DMS53 (cell line): ENCODE measurements at regions not wholly inside any gene's neighbourhood (a gene's known extent, or its start where the extent isn't known, plus 50 kb on each side); places are given as distances from the start of the nearest gene placed in this dataset.
"Not testable (repeated sequence)": the region's sequence is repeated elsewhere in the genome, so short reads cannot be mapped to it uniquely, and the experiment has no call there.

Experiments used
- DNase-seq: peaks from one replicate; lab custom pipeline; 2025; lab: John Stamatoyannopoulos, UW

DNA sequence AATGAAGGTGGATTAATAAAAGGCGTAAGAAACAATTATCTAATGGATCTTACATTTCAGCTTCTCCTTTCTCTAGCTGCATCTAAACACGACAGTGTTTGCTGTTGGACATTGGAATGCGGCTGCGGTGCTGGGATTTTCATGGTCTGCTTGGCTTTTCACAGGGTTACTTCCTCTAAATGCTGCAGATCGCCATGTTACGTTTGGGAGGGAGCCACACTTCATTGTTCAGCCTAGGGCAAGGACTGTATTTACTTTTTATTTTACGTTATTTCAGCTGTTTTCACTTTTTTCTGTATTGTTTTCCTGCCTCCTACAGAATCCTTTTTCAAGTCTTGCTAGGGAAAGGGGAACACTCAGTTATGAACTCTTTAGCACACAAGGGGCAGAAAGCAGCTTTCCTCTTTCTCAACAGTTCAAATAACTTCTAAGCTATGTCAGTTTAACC, 97.9 kb upstream of the MTHFD1L start:
- no peak for DNase-seq

DNA sequence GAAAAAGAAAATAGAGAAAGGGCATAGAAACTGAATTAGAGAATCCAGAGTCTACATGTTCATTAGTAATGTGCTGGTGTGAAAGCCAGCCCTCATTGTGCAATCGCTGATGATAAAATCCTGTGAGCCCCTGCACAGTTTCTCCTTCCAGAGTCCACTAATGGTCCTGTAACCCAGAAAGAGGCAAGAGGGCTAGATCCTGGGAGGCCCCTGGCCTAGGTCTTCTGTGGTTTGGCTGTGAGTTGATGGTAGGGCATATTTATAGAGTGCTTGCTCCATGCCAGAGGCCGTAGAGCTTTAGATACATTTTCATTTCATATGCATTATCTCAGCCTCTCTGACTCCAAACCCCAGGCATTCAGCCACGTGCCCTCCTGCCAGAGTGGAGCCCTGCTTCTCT, 94.9 kb upstream of the MTHFD1L start:
- no peak for DNase-seq

DNA sequence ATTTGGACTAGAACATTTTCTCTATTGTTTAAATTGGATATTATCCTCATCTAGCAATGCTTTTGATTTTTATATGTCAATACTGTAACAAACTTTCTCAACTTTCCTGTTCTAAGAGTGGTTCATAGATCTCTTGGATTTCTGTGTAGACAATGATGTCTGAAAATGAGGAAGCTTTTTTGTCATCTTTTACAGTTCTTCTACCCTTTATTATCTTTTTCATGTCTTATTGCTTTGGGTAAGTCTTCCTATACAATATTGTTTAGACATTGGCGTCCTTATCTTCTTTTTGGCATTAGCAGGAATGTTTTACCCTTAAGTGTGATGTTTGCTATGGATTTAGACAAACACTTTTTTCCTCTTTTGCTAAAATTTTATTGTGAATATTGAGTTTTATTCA, 91.5 kb upstream of the MTHFD1L start:
- DNase-seq: no peak

DNA sequence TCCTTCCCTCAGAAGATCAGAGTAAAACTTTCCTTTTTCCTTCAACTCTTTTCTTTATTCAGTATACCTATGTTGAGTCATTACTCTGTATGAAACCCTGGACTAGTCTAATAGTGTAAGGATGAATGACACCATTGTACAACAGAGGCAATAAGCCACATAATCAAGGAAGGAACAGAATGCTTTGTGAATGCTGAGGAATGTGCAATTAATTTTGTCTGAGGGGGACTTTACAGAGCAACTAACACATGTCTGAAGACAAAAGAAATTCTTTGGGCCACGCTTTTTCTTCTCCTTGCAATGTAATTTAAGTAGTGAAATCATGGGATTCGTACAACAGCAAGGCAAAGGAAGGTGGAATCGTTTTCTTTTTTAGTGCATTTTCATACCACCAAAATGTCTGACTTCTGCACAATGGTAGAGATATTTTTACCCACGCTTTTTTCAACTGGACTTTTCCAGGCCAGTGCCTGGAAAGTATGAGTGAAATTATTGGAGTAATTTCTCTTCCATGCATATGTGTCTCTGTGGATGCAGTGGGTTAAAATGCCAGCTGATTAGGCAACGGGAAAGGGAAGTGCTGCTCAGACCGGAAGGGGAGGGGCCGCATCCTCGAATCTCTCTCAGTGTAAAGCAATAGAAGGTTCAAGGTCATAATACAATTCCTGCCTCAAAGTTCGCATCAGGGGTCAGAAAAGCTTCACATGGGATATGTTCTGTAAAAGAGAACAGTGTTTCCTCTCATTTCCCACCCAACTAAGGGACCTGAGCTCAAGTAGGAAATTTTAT, 89.9 kb upstream of the MTHFD1L start:
- no peak for DNase-seq

DNA sequence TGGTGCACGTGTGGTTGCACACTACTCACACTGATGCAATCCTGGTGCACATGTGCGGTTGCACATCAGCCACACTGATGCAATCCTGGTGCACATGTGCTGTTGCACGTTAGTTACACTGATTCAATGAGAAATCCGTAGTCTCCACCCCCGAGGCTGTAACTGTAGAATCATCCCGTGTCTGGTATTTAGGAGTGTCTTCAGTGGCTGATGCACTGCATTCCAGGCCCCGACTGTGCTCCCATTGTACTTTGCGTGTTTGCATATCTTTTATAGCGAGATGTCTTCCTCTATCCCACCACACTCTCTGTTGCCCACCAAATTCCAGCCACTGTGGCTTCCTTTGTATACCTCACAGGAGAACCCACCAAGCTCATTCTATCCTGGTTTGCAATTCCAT, 87.8 kb upstream of the MTHFD1L start:
- no peak for DNase-seq

DNA sequence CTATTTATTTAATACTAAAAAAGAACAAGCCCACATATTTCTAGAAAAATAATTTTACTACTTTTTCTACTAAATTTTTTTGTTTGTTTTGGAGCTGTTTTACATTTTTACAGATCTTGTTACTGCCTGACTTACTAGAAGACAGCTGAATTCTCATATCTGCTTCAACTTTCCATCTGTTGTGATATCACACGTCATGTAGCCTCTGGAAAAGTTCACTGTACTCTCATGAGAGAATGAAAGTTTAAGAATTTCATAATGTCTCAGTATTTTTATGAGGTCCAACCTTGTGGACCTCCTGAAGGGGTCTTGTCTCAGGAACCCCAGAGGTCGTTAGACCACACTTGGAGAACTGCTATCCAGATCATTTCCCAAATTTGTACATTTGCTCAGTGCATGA, 81.7 kb upstream of the MTHFD1L start:
- no peak for DNase-seq

DNA sequence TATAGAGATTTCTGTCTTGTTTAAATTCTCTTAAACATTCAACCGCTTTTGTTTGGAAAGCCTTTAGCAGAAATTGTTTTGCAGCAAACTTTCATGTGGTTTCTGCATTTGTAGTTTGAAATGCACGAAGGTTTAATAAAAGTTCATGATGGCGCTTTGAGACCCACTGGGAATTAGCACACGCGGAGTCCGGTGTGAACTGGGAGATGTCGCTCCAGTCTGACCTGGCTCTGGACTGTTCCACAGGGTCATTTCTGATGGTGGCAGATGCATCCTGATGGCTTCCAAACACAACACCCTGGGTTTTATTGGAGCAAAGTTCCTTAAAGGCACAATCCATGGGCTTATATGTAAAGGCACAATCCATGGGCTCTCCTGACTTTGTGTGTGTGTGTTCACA, 78.1 kb upstream of the MTHFD1L start:
- no peak for DNase-seq

DNA sequence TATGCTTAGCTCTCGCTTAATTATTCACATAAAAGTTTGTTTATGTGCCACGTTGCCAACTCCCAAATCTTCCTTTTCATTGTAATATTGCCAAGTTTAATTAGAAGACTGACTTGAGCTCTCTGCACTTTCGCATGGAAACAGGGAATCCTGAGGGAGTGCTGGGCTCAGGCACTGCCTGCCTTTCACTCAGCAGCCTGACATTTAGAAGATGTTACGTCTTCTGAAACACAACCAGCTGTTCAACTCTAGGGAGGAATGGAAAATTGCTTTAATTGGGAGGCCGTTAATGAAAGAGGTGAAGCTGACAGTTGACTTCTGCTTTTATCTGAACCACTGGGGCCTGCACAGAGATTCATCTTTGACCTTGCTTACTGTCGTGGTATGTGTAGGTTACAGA, 77.4 kb upstream of the MTHFD1L start:
- DNase-seq: no peak

DNA sequence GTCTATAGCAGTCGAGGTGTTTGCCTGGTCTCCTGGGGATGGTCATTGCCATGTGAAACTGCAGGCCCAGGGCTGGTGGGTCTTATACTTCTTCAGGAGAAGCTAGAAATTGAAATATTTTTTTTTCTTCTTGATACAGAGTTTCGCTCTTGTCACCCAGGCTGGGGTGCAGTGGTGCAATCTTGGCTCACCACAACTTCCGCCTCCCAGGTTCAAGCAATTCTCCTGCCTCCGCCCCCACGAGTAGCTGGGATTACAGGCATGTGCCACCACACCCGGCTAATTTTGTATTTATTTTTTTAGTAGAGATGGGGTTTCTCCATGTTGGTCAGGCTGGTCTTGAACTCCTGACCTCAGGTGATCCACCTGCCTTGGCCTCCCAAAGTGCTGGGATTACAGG, 75.6 kb upstream of the MTHFD1L start:
- DNase-seq: not testable (repeated sequence)

DNA sequence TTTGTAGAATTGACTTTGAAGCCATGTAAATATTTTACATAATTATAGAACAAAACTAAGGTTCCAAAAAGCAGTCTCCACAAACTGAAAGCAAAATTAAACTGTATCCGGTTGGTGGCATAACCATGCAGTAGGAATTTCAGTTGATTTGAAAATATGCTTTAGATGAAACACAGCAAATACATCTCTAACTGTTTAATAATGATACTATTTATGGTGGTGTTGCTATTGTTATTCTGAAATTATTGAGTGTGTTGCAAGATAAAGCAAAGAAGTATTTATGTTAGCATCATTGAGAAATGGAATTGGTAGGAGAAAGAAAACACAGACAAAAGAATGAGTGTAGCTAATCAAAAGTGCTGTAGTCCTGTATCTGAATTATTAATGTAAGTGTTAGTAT, 73.8 kb upstream of the MTHFD1L start:
- no peak for DNase-seq

DNA sequence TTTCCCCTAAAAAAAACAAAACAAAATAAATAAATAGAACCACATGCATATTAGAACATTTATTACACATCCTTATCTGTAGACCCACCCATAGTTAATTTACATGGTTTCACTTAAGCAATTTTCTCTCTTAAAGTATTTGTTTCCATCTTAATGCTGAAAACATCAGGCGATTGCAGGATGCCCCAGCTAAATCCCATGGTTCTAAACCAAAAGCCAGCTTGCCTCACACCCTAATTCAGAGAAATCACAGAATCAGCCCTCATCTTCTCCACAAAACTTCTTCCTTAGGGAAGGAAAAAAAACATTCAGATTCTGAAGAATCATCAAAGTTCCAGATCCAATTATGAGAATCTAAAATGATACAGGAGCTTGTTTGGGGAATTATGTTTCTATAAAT, 67.6 kb upstream of the MTHFD1L start:
- DNase-seq: no peak

DNA sequence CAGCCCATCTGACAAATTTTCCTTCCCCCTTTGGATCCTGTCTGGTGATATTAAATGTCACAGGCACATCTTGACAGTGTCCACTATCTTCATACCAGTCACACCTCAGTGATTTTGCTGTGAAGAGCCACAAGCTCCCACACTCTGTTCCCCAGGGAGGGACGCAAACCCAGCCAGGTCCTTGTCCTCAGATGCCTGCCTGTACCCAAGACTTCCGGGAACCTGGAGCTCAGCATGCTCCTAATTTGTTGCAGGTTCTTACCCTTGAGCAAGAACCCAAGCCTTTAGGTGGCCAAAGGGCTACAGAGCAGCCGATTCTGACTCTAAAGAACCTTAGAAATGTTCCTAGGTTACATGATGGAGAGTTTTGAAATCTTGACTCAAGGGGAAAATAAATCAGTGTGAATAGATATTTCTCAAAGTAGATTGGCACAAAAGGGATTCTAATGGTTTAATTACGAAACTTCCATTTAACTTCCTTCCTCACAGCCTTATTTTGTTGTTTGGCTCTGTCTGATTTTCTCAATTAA, 66.2 kb upstream of the MTHFD1L start:
- no peak for DNase-seq

DNA sequence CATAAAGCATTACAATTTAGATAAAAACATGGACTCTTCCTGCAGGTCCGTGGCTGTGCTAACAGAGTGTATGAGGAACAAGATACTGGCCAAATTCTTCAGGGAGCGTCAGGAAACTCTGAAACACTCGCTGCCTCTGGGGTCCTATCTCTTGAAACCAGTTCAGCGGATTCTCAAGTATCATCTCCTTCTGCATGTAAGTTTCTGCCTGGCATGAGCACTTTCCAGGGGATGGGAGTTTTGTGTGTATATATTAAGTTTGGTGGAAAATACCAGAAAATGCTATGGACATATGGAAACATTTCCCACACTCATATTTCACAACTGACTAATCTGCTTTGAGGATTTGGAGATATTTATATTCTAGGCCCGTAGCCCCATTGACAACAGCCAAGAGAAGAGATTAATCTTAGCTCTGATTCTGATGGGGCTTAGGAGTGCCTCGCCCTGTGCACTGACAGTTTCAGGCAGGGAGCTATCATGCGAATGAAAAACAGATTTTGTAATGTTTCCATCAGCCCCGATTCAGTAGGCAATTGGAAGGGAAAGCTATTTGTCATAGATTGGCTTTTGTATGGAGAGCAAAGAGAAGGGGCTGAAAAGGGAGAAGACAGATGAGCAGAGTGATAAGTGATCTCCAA, 64.7 kb upstream of the MTHFD1L start:
- DNase-seq: no peak

DNA sequence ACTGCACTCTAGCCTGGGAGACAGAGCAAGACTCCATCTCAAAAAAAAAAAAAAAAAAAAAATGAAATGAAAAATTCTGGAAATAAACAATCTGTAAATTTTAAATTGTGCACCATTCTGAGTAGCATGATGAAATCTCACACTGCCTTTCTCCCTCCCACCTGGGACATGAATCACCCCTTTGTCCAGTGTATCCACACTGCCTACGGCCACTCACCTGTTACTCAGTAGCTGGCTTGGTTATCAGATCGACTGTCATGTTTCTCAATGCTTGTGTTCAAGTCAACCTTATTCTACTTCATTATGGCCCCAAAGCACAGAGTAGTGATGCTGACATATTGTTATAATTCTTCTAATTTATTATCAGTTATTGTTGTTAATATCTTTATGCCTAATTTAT, 58.7 kb upstream of the MTHFD1L start:
- no peak for DNase-seq

DNA sequence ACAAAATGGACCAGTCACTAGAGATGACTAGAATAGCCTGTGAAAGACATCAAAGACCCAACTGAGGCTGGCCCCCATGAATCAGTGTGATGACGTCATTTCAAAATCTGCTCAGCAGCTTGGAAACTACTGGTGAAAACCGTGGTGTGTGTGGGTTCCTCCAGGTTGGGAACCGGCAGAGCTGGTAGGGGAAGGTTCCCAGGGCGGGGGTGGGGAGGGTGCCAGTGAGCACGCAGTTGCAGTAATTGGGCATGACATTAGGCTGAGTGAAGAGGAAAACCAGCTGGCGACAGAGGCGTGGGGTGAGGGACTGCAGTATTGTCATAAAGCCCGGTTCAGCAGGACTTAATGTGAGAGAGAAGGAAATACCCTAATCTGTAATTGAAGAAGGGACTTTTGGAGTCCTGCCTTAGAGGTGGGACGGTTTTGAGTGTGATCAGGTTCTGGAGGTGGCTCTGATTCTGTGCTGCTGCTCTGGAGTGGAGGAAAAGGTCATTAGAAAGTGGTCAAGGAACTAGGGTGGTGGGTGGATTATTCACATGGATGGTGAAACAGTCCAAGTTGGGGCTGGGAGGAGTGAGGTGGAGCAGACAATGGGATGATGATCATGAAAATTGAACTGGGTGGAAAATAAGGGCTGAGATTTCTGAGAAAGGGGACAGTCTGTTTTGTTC, 52.0 kb upstream of the MTHFD1L start:
- peak; percentile 18 for DNase-seq

DNA sequence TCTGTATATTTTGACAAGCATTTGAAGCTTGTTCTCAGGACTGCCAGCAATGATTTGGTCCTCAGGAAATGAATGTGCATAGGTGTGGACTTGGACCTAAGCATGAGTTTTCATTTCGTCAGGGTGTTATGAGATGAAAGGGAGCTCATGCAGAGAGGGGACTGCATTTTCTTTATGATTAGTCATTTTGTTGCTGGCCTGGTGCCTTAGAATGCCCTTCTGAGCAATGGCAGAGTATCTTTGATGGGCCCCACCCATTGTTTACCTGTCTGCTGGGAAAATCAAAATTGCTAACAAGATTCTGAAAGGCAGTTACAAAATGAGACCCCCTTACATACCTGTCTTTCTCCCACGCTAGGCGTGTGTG, 51.5 kb upstream of the MTHFD1L start:
- DNase-seq: no peak
